ENCODE measurements at regions not wholly inside any gene's neighbourhood (a gene's known extent, or its start where the extent isn't known, plus 50 kb on each side); places are given as distances from the start of the nearest gene placed in this dataset.
"Not testable (repeated sequence)": the region's sequence is repeated elsewhere in the genome, so short reads cannot be mapped to it uniquely, and the experiment has no call there.

- FAIRE-seq (peak; percentile 95), DNase-seq (ENCODE audit: low read depth, low spot score) (peak; percentile 35)
- H3K4me1 ChIP-seq (ENCODE audit: control insufficient read depth, extremely low read depth, insufficient read depth, low read length); H3K27ac ChIP-seq (ENCODE audit: insufficient read depth, low read depth, low read length); H3K9me1 ChIP-seq (replicated peaks; ENCODE audit: control insufficient read depth, extremely low read depth, insufficient read depth, low read length); BruUV-seq (replicated peaks); POLR2A ChIA-PET; H3K4me3 ChIP-seq (replicated peaks in 1 of 3; ENCODE audit: insufficient read depth in 1 of 3, low read depth in 1 of 3, low read length in 3 of 3); H3K27me3 ChIP-seq (ENCODE audit: control insufficient read depth in 2 of 2, insufficient read depth in 2 of 2, low read length in 2 of 2); H3K36me3 ChIP-seq (ENCODE audit: control insufficient read depth in 2 of 2, extremely low read depth in 1 of 2, insufficient read depth in 2 of 2, low read length in 2 of 2); H3K9me3 ChIP-seq (replicated peaks; ENCODE audit: control insufficient read depth, insufficient read depth, low read length); H3K4me2 ChIP-seq (ENCODE audit: insufficient read depth, low read length); dilution Hi-C loops (cut with MboI; ENCODE audit: extremely low pct_ligation_motif_present, low sequenced_read_pairs); H4K20me1 ChIP-seq (replicated peaks; ENCODE audit: control insufficient read depth, extremely low read depth, insufficient read depth, low read length); H3K9ac ChIP-seq (replicated peaks; ENCODE audit: extremely low read depth, insufficient read depth, low read length); H3K79me2 ChIP-seq (ENCODE audit: control insufficient read depth, insufficient read depth, low read length): not testable (repeated sequence)
- peak in 1 of 2 donors; percentile 18 for TF ChIP-seq CTCF (IDR thresholded peaks at IDR 0.05; ENCODE audit: extremely low read depth in 1 of 2, insufficient read depth in 1 of 2, low read depth in 1 of 2, low read length in 2 of 2)
- intact Hi-C loops (cut with micrococcal nuclease), result loop anchor here (1.0 to 5.0 kb wide), 2 partner anchors 412 to 1060 kb away; no protein-coding TSS in a partner anchor
- peak overlapping the region; percentile 77 for H2AFZ ChIP-seq (ENCODE audit: low read depth, low read length)
- CTCF ChIA-PET, result interaction anchor here (1.0 kb wide), 1 partner anchor 1601 kb away, joined by 4 read pairs; no protein-coding TSS in a partner anchor
These were observed 93.0 kb upstream of the TRIM77 start for GRCh38 chr11:89616999-89617602.

- BruUV-seq (replicated peaks); intact Hi-C loops (cut with micrococcal nuclease); CTCF ChIA-PET: not testable (repeated sequence)
These were observed 89.4 kb upstream of the TRIM77 start for GRCh38 chr11:89620721-89621120.

More at GRCh38 chr11:89620721-89621120, 89.4 kb upstream of the TRIM77 start:
- DNase-seq (ENCODE audit: low read depth, low spot score); H2AFZ ChIP-seq (ENCODE audit: low read depth, low read length); H3K9ac ChIP-seq (replicated peaks; ENCODE audit: extremely low read depth, insufficient read depth, low read length); FAIRE-seq; H3K4me2 ChIP-seq (ENCODE audit: insufficient read depth, low read length); H3K4me3 ChIP-seq (replicated peaks in 1 of 3; ENCODE audit: insufficient read depth in 1 of 3, low read depth in 1 of 3, low read length in 3 of 3); H3K36me3 ChIP-seq (ENCODE audit: control insufficient read depth in 2 of 2, extremely low read depth in 1 of 2, insufficient read depth in 2 of 2, low read length in 2 of 2); dilution Hi-C loops (cut with MboI; ENCODE audit: extremely low pct_ligation_motif_present, low sequenced_read_pairs); H3K9me3 ChIP-seq (replicated peaks; ENCODE audit: control insufficient read depth, insufficient read depth, low read length); H3K79me2 ChIP-seq (ENCODE audit: control insufficient read depth, insufficient read depth, low read length); H4K20me1 ChIP-seq (replicated peaks; ENCODE audit: control insufficient read depth, extremely low read depth, insufficient read depth, low read length); POLR2A ChIA-PET; H3K4me1 ChIP-seq (ENCODE audit: control insufficient read depth, extremely low read depth, insufficient read depth, low read length); H3K9me1 ChIP-seq (replicated peaks; ENCODE audit: control insufficient read depth, extremely low read depth, insufficient read depth, low read length); H3K27me3 ChIP-seq (ENCODE audit: control insufficient read depth in 2 of 2, insufficient read depth in 2 of 2, low read length in 2 of 2); H3K27ac ChIP-seq (ENCODE audit: insufficient read depth, low read depth, low read length): not testable (repeated sequence)

Measured in endothelial cell of umbilical vein (primary cell).